Panc1 (cell line): ENCODE measurements at regions not wholly inside any gene's neighbourhood (a gene's known extent, or its start where the extent isn't known, plus 50 kb on each side); places are given as distances from the start of the nearest gene placed in this dataset.

Experiments
- ATAC-seq: fragments of 200-7000 bp; cut with Tn5 transposase; 2 replicates; pipeline ENCODE4 v1.9.1; 2020; ENCODE audit warnings: mild to moderate bottlenecking, moderate library complexity
- BruUV-seq: library from RNA; stranded (reverse); fragments of 400-500 nt; replicated peaks from 2 replicates; lab custom pipeline; 2021; lab: Mats Ljungman, UMichigan
- CTCF ChIA-PET: fragments of 300-600 bp; sonication (Branson Sonifier 250); formaldehyde crosslinking; loops from one replicate; lab custom pipeline; 2022; ENCODE audit warnings: antibody characterized with exemption; lab: Charles Lee
- POLR2A ChIA-PET: fragments of 300-600 bp; sonication (Branson Sonifier 250); formaldehyde crosslinking; loops from one replicate; lab custom pipeline; 2022; ENCODE audit warnings: antibody characterized with exemption; lab: Charles Lee
- DNase-seq: peaks from one replicate; pipeline ENCODE4 v3.0.0-alpha.2; 2010; ENCODE audit warnings: low read depth, low spot score
- H3K27ac ChIP-seq: 2 replicates; pipeline ENCODE4 v1.5.1; 2011; ENCODE audit warnings: mild to moderate bottlenecking, low read length, inconsistent platforms
- H3K27me3 ChIP-seq: fragments of 200-500 bp; sonication (Bioruptor generic); 2 replicates; pipeline ENCODE4 v1.6.0; 2014; ENCODE audit warnings: low read length, inconsistent platforms; ENCODE audit not compliant: control insufficient read depth, insufficient read depth
- H3K36me3 ChIP-seq: fragments of 200-500 bp; sonication (Bioruptor generic); 2 replicates; pipeline ENCODE4 v1.5.1; 2014; ENCODE audit warnings: inconsistent platforms, mild to moderate bottlenecking, low read length, moderate library complexity; ENCODE audit not compliant: control insufficient read depth, insufficient read depth
- H3K4me1 ChIP-seq: 2 replicates; pipeline ENCODE4 v1.5.1; 2011; ENCODE audit warnings: inconsistent platforms, mild to moderate bottlenecking, low read length, moderate library complexity; ENCODE audit not compliant: control insufficient read depth, insufficient read depth
- H3K4me3 ChIP-seq, 2 experiments: 2 replicates each; pipeline ENCODE4 v1.5.1; 2011 to 2012; ENCODE audit warnings: low read depth in 2 of 2, low read length in 2 of 2, mild to moderate bottlenecking in 2 of 2, inconsistent platforms in 1 of 2, moderate library complexity in 1 of 2
- H3K9me3 ChIP-seq: fragments of 200-500 bp; sonication (Bioruptor generic); 2 replicates; pipeline ENCODE4 v1.5.1; 2014; ENCODE audit warnings: low read depth, mild to moderate bottlenecking, inconsistent platforms, low read length, moderate library complexity; ENCODE audit not compliant: control insufficient read depth, insufficient read depth
- CTCF ChIP-seq: fragments of 450-650 bp; IDR thresholded peaks from 2 replicates; pipeline ENCODE4 v1.5.1; 2017; ENCODE audit warnings: mild to moderate bottlenecking
- POLR2AphosphoS5 ChIP-seq: IDR thresholded peaks from 2 replicates; pipeline ENCODE4 v1.6.1; 2012; ENCODE audit warnings: mild to moderate bottlenecking, low read depth, low read length, moderate library complexity
- REST ChIP-seq, 2 experiments: IDR thresholded peaks; 2 replicates each; pipeline ENCODE4 v1.6.1; 2011 to 2012; ENCODE audit warnings: low read depth in 2 of 2, control low read depth in 1 of 2, low read length in 1 of 2, mild to moderate bottlenecking in 1 of 2, moderate library complexity in 1 of 2; ENCODE audit not compliant: insufficient read depth in 1 of 2
- SIN3A ChIP-seq: IDR thresholded peaks from 2 replicates; pipeline ENCODE4 v1.6.1; 2012; ENCODE audit warnings: low read depth, mild to moderate bottlenecking, low read length, moderate library complexity, borderline replicate concordance; ENCODE audit not compliant: insufficient read depth
- TCF7L2 ChIP-seq: IDR thresholded peaks from 2 replicates; pipeline ENCODE4 v1.6.1; 2011; ENCODE audit warnings: mild to moderate bottlenecking, low read depth, low read length, inconsistent platforms
- in situ Hi-C: cut with HindIII; loops from 2 replicates; pipeline ENCODE4 v1.10.0; 2016; ENCODE audit warnings: low sequenced_read_pairs, low pct_unique_long_range_greater_than_20kb
- intact Hi-C: fragments of 100-400 bp; cut with micrococcal nuclease; formaldehyde crosslinking; loops from one replicate; pipeline ENCODE4 v1.10.0; 2022; ENCODE audit not compliant: unreplicated experiment

GRCh38 chr1:63261736-63262458, 60.5 kb upstream of the FOXD3 start:
- Histone ChIP-seq H3K4me3 (no peak overlapping the region), H3K27me3 (no peaks in the 10 kb centered on the region; the same call in 1 of the 2 replicates), H3K4me1 (no peaks in the 10 kb centered on the region), H3K36me3 (no peaks in the 10 kb centered on the region), H3K27ac (no peak overlapping the region), H3K9me3 (no peaks in the 10 kb centered on the region)
- BruUV-seq, result no TSS peak
- ChIA-PET POLR2A (no interaction called here), CTCF (interaction anchor here (0.6 kb wide), 1 partner anchor 55 kb away, joined by 3 read pairs; no protein-coding TSS in a partner anchor)
- ATAC-seq, result no peak
- intact Hi-C loops, result no loop called here
- TF ChIP-seq CTCF (no peak), POLR2AphosphoS5 (no peak), TCF7L2 (no peak), REST (IDR thresholded peaks at IDR 0.05; ENCODE audit: insufficient read depth in 1 of 2, low read depth in 2 of 2, low read length in 1 of 2) (no peak), SIN3A (no peak)
- in situ Hi-C loops, result no loop called here
- DNase-seq, result no peak

- no peaks in the 10 kb centered on the region for H3K36me3 ChIP-seq
- no TSS peak for BruUV-seq
- no peaks in the 10 kb centered on the region for H3K9me3 ChIP-seq
- POLR2A ChIA-PET, result no interaction called here
- no peaks in the 10 kb centered on the region for H3K27me3 ChIP-seq
- in situ Hi-C loops (no loop called here), intact Hi-C loops (no loop called here)
- H3K27ac ChIP-seq, result no peak overlapping the region
- TF ChIP-seq CTCF, result no peak
- no peak for TF ChIP-seq POLR2AphosphoS5
- TF ChIP-seq SIN3A, result no peak
- TF ChIP-seq TCF7L2, result no peak
- TF ChIP-seq REST (IDR thresholded peaks at IDR 0.05; ENCODE audit: insufficient read depth in 1 of 2, low read depth in 2 of 2, low read length in 1 of 2), result no peak
- ATAC-seq (no peak), DNase-seq (no peak)
- H3K4me3 ChIP-seq, result no peak overlapping the region
- H3K4me1 ChIP-seq, result no peaks in the 10 kb centered on the region
- CTCF ChIA-PET, result interaction anchor here (0.6 kb wide), 1 partner anchor 54 kb away, joined by 3 read pairs; no protein-coding TSS in a partner anchor
Observed at GRCh38 chr1:63262459-63262770, 60.0 kb upstream of the FOXD3 start.
